Nucleus accumbens (tissue), 56 donors: ENCODE measurements at regions not wholly inside any gene's neighbourhood (a gene's known extent, or its start where the extent isn't known, plus 50 kb on each side); places are given as distances from the start of the nearest gene placed in this dataset.
"Not testable (repeated sequence)": the region's sequence is repeated elsewhere in the genome, so short reads cannot be mapped to it uniquely, and the experiment has no call there.

Experiments used
- DNase-seq, 56 donors: peaks; one replicate each; lab custom pipeline; 2025; lab: John Stamatoyannopoulos, UW

GRCh38 chr4:131883181-131883580 is 1265.9 kb upstream of the PCDH10 start:
- DNase-seq, result not testable (repeated sequence)

GRCh38 chr4:131925662-131926061 is 1223.4 kb upstream of the PCDH10 start:
- DNase-seq, result not testable (repeated sequence)

- DNase-seq, result not testable (repeated sequence)
Measured at GRCh38 chr4:131967646-131968045, 1181.4 kb upstream of the PCDH10 start.

GRCh38 chr4:131974730-131975129 is 1174.4 kb upstream of the PCDH10 start:
- no peak for DNase-seq

- DNase-seq, result not testable (repeated sequence)
Measured at GRCh38 chr4:131975276-131976132, 1173.6 kb upstream of the PCDH10 start.

- not testable (repeated sequence) for DNase-seq
Measured at GRCh38 chr4:131976133-131977002, 1172.7 kb upstream of the PCDH10 start.

- DNase-seq, result no peak
Measured at GRCh38 chr4:131978120-131978519, 1171.0 kb upstream of the PCDH10 start.

- no peak for DNase-seq
Measured at GRCh38 chr4:131989576-131989975, 1159.5 kb upstream of the PCDH10 start.

- DNase-seq, result no peak
Measured at GRCh38 chr4:132001542-132001941, 1147.6 kb upstream of the PCDH10 start.

GRCh38 chr4:132003593-132003992 is 1145.5 kb upstream of the PCDH10 start:
- DNase-seq, result no peak

GRCh38 chr4:132015321-132015720 is 1133.8 kb upstream of the PCDH10 start:
- no peak for DNase-seq

GRCh38 chr4:132016703-132017350 is 1132.3 kb upstream of the PCDH10 start:
- DNase-seq, result no peak

- DNase-seq, result no peak
Measured at GRCh38 chr4:132026166-132026565, 1122.9 kb upstream of the PCDH10 start.

GRCh38 chr4:132026816-132027215 is 1122.3 kb upstream of the PCDH10 start:
- no peak for DNase-seq

- DNase-seq, result no peak
Measured at GRCh38 chr4:132056496-132056895, 1092.6 kb upstream of the PCDH10 start.

GRCh38 chr4:132059227-132059626 is 1089.9 kb upstream of the PCDH10 start:
- DNase-seq, result no peak

- DNase-seq, result no peak
Measured at GRCh38 chr4:132062611-132063239, 1086.4 kb upstream of the PCDH10 start.

- no peak for DNase-seq
Measured at GRCh38 chr4:132063829-132064228, 1085.3 kb upstream of the PCDH10 start.

- no peak for DNase-seq
Measured at GRCh38 chr4:132065940-132066495, 1083.1 kb upstream of the PCDH10 start.

- no peak for DNase-seq
Measured at GRCh38 chr4:132071815-132072214, 1077.3 kb upstream of the PCDH10 start.
